MM.1S (cell line): ENCODE measurements at regions not wholly inside any gene's neighbourhood (a gene's known extent, or its start where the extent isn't known, plus 50 kb on each side); places are given as distances from the start of the nearest gene placed in this dataset.

Source experiments
- EZH2 ChIP-seq: fragments of 300-600 bp; sonication (generic); optimal IDR thresholded peaks from 2 replicates; pipeline ENCODE3; 2017; ENCODE audit warnings: low read depth, mild to moderate bottlenecking, antibody characterized with exemption, low read length, mixed read lengths
- TF ChIP-seq, protein P1 (sequence below): fragments of 300-600 bp; sonication (generic); IDR thresholded peaks from 2 replicates; pipeline ENCODE4 v1.5.1; 2016; ENCODE audit warnings: antibody characterized with exemption, low read length, mixed read lengths

DNA sequence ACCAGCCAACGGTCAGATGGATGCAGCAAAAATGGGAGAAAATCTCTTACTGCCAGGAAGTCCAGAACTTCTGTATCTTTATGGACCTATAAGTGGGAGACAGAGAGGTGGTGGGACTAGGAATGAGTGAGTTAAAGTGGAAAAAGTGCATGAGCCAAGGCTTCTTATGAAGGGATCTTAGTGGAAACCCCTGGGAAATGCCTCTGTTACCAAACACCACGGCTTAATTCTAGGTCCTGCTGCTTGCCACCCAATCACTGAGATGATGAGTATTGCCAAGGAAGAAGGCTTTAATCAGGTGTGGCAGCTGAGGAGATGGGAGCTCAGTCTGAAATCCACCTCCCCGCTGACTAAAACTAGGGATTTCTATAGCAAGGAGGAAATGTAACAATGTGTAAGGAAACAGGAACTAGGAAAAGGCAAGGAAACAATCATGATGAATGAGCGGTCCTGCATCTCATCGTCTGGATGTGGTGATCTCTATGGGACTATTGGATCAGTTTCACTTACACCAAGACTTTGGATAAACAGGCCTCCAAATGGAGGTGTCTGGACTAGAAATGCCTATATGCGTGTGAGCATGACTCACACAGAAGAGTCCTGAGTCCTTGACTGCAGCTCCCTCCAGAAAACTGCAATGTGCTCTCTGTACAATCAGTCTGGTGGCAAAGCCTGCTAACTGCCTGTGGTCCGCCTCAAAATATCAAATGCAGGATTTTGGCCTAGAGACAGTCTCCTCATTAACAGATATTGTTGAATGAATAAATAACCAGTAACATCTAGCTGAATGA is 98.2 kb upstream of the PRR16 start:
- TF ChIP-seq, protein P1, sequence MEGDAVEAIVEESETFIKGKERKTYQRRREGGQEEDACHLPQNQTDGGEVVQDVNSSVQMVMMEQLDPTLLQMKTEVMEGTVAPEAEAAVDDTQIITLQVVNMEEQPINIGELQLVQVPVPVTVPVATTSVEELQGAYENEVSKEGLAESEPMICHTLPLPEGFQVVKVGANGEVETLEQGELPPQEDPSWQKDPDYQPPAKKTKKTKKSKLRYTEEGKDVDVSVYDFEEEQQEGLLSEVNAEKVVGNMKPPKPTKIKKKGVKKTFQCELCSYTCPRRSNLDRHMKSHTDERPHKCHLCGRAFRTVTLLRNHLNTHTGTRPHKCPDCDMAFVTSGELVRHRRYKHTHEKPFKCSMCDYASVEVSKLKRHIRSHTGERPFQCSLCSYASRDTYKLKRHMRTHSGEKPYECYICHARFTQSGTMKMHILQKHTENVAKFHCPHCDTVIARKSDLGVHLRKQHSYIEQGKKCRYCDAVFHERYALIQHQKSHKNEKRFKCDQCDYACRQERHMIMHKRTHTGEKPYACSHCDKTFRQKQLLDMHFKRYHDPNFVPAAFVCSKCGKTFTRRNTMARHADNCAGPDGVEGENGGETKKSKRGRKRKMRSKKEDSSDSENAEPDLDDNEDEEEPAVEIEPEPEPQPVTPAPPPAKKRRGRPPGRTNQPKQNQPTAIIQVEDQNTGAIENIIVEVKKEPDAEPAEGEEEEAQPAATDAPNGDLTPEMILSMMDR = no peak
- TF ChIP-seq EZH2 = no peak
